HL-60 (cell line): ENCODE measurements at regions not wholly inside any gene's neighbourhood (a gene's known extent, or its start where the extent isn't known, plus 50 kb on each side); places are given as distances from the start of the nearest gene placed in this dataset.

Experiments
- DNase-seq, 2 experiments: peaks; one replicate each; pipeline ENCODE4 v3.0.0-alpha.2; 2010 to 2020; ENCODE audit warnings: low read depth in 1 of 2, low spot score in 1 of 2
- H3K27ac ChIP-seq: fragments of 250-450 bp; sonication (Bioruptor Pico); replicated peaks from 2 replicates; pipeline ENCODE4 v1.5.1; 2020; ENCODE audit warnings: mild to moderate bottlenecking, moderate library complexity
- H3K27me3 ChIP-seq: fragments of 250-450 bp; sonication (Bioruptor Pico); 2 replicates; pipeline ENCODE4 v1.5.1; 2021; ENCODE audit warnings: mild to moderate bottlenecking, moderate library complexity; ENCODE audit not compliant: insufficient read depth, poor library complexity, severe bottlenecking
- H3K4me3 ChIP-seq: replicated peaks from 2 replicates; pipeline ENCODE4 v1.5.1; 2011; ENCODE audit warnings: mild to moderate bottlenecking, control low read depth, low read length; ENCODE audit not compliant: insufficient read depth
- CTCF ChIP-seq: IDR thresholded peaks from one replicate; pipeline ENCODE4 v1.5.1; 2011; ENCODE audit warnings: low read length, control low read depth, inconsistent platforms; ENCODE audit not compliant: insufficient read depth
- GABPA ChIP-seq: IDR thresholded peaks from 2 replicates; pipeline ENCODE4 v1.6.1; 2012; ENCODE audit warnings: low read depth
- POLR2AphosphoS5 ChIP-seq: IDR thresholded peaks from 2 replicates; pipeline ENCODE4 v1.6.1; 2012; ENCODE audit warnings: low read depth
- REST ChIP-seq: IDR thresholded peaks from 2 replicates; pipeline ENCODE4 v1.6.1; 2012; ENCODE audit warnings: low read depth; ENCODE audit not compliant: insufficient replicate concordance
- SPI1 ChIP-seq: IDR thresholded peaks from 2 replicates; pipeline ENCODE4 v1.6.1; 2012; ENCODE audit warnings: low read depth, mild to moderate bottlenecking, borderline replicate concordance

GRCh38 chr18:11496526-11497172 is 112.7 kb upstream of the SLC35G4 start:
- Histone ChIP-seq H3K27me3 (no peaks in the 10 kb centered on the region), H3K4me3 (no peak overlapping the region), H3K27ac (no peak overlapping the region)
- TF ChIP-seq POLR2AphosphoS5 (no peak), SPI1 (no peak), REST (no peak)
- no peak for DNase-seq

GRCh38 chr18:11495441-11495840 is 114.0 kb upstream of the SLC35G4 start:
- Histone ChIP-seq H3K27ac (no peak overlapping the region), H3K27me3 (no peaks in the 10 kb centered on the region), H3K4me3 (no peak overlapping the region)
- no peak for DNase-seq
- TF ChIP-seq SPI1 = no peak
- no peak for TF ChIP-seq REST
- no peak for TF ChIP-seq POLR2AphosphoS5
- no peak for TF ChIP-seq GABPA

- TF ChIP-seq SPI1 (no peak), REST (no peak), GABPA (no peak), POLR2AphosphoS5 (no peak), CTCF (no peak)
- no peak for DNase-seq
- Histone ChIP-seq H3K27ac (no peak overlapping the region), H3K4me3 (no peak overlapping the region), H3K27me3 (no peaks in the 10 kb centered on the region)
Measured at GRCh38 chr18:11494107-11494506, 115.3 kb upstream of the SLC35G4 start.

- H3K27me3 ChIP-seq = no peaks in the 10 kb centered on the region
- no peak overlapping the region for H3K27ac ChIP-seq
- no peak overlapping the region for H3K4me3 ChIP-seq
- no peak for TF ChIP-seq POLR2AphosphoS5
- no peak for TF ChIP-seq REST
- TF ChIP-seq GABPA = no peak
- TF ChIP-seq CTCF = no peak
- TF ChIP-seq SPI1 = no peak
- DNase-seq = no peak
Measured at GRCh38 chr18:11489266-11489899, 120.0 kb upstream of the SLC35G4 start.
